Lower leg skin (tissue), 4 donors: ENCODE measurements at regions not wholly inside any gene's neighbourhood (a gene's known extent, or its start where the extent isn't known, plus 50 kb on each side); places are given as distances from the start of the nearest gene placed in this dataset.

Experiments used
- DNase-seq, 2 donors: peaks; one replicate each; pipeline ENCODE4 v3.0.0-alpha.2; 2019; ENCODE audit warnings: low spot score in 2 of 2
- H3K4me3 ChIP-seq: fragments of 200-600 bp; sonication (generic); 2 replicates; pipeline ENCODE4 v1.5.1; 2017; ENCODE audit warnings: mild to moderate bottlenecking, low read depth; ENCODE audit not compliant: poor library complexity, severe bottlenecking
- POLR2A ChIP-seq, 2 donors: fragments of 450-650 bp; IDR thresholded peaks; one replicate each; pipeline ENCODE4 v1.6.1; 2016 to 2017; ENCODE audit warnings: antibody characterized with exemption in 2 of 2, mild to moderate bottlenecking in 1 of 2, moderate library complexity in 1 of 2
- WGBS, 2 donors: methylation state at CpG; one replicate each; pipeline ENCODE4 v1.1.5; 2018; 5-methylcytosine and 5-hydroxymethylcytosine counted together
- intact Hi-C: fragments of 100-400 bp; cut with DNase I; formaldehyde crosslinking; loops from one replicate; pipeline ENCODE4 v1.15.0; 2023; ENCODE audit warnings: low total_unique reads
- TF ChIP-seq, protein P1 (sequence below), 3 donors: fragments of 450-650 bp; IDR thresholded peaks; one replicate each; pipeline ENCODE4 v1.5.1; 2016; ENCODE audit warnings: antibody characterized with exemption in 3 of 3, mild to moderate bottlenecking in 3 of 3, moderate library complexity in 2 of 3

DNA sequence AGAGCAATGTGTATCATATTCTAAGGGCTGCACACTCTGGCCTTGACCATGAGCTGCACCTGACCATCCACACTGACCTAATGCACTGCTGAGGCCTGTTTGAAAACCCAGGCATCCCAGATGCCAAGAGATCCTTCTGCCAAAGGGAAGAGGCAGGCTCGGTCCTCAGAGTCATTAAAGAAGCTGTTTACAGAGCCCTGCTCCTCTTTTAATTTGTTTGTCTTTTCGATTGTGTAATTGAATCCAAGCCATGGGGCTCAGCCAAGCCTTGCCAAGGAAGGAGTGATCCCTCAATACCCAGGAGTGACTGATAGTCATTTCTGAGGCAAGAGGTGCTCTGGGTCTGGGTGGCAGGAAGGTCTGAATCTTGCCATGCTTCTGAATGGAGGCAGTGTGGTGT lies 94.5 kb upstream of the ISX start:
- 17 to 40% methylated on average over 2 of the region's 2 CpGs for WGBS, 2 donors
- intact Hi-C loops = no loop called here
- DNase-seq = no peak
- H3K4me3 ChIP-seq = no peak overlapping the region
- TF ChIP-seq POLR2A (IDR thresholded peaks at IDR 0.05) = no peak
- TF ChIP-seq, protein P1, sequence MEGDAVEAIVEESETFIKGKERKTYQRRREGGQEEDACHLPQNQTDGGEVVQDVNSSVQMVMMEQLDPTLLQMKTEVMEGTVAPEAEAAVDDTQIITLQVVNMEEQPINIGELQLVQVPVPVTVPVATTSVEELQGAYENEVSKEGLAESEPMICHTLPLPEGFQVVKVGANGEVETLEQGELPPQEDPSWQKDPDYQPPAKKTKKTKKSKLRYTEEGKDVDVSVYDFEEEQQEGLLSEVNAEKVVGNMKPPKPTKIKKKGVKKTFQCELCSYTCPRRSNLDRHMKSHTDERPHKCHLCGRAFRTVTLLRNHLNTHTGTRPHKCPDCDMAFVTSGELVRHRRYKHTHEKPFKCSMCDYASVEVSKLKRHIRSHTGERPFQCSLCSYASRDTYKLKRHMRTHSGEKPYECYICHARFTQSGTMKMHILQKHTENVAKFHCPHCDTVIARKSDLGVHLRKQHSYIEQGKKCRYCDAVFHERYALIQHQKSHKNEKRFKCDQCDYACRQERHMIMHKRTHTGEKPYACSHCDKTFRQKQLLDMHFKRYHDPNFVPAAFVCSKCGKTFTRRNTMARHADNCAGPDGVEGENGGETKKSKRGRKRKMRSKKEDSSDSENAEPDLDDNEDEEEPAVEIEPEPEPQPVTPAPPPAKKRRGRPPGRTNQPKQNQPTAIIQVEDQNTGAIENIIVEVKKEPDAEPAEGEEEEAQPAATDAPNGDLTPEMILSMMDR (IDR thresholded peaks at IDR 0.05) = no peak

DNA sequence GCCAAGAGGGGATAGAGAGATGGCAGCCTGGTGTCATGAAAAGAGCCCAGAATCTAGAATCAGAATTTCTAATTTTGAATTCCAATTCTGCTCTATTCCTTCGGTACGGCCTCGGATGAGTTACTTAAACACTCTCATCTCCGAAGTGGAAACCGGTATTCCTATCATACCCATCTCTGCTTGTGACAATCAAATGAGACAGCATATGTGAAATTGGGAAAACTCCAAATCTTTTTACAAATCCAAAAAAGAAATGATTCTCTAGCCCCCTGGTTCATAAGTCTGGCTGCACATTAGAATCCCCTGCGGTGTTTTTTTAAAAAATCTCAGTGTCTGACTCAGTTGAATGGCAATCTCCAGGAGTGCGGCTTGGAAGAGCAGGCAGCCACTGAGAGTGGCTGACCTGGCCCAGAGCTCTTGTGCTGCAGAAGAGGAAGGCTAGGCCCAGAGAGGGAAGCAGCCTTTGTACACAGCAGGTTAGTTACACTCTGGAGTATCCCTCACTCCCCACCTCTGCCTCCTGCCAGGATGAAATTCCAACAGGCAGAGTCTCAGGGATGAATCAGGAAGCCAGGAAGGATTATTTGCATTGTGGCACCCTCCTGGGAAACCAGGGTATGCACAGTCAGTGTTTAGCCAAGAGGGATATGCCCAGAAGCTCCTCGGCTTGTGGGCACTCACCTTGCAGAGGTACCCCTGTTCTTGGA lies 93.6 kb upstream of the ISX start:
- TF ChIP-seq POLR2A (IDR thresholded peaks at IDR 0.05) = no peak
- TF ChIP-seq, protein P1 (IDR thresholded peaks at IDR 0.05) = no peak
- no peak overlapping the region for H3K4me3 ChIP-seq
- WGBS, 2 donors = 82 to 85% methylated on average over 8 of the region's 8 CpGs
- no peak for DNase-seq
- intact Hi-C loops = no loop called here

DNA sequence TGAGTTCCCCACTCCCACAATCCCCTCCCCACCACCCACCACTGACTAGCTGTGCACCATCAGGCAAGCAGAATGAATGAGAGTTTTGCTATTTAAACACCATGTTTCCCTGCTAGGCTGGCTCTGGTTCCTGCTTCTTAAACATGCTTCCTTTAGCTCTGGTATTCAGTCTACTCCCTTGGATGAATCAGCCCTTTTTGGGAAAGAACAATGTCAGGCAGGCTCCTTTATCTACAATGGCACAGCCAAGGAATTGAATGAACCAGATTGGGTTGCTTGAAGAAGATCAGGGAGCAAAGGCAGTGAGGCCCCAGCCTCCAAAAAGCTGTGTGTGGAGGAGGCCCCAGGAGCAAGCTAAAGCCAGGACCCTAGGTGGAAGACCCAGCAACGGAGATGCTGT lies 92.9 kb upstream of the ISX start:
- no peak for TF ChIP-seq POLR2A (IDR thresholded peaks at IDR 0.05)
- TF ChIP-seq, protein P1 (IDR thresholded peaks at IDR 0.05) = no peak
- H3K4me3 ChIP-seq = no peak overlapping the region
- intact Hi-C loops = no loop called here
- no peak for DNase-seq
- 80 to 86% methylated on average over 1 of the region's 1 CpG for WGBS, 2 donors

DNA sequence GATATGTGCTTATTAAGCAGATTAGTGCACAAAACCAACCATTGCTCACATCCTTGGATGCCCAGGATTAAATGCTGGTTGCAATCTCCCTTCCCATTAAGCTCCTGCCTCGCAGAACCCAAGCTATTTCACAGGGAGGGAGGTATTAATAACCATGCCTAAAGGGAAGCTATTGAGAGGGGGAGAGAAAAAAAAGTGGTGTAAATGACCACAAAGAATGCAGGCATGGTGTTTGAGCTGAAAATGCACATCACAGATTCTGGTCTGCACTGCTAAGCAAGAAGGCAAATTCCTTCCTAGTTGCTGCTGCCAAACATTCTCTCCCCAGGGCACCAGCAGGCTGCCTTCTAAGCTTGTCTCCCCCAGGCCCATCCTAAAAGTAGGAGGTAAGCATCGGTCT lies 92.0 kb upstream of the ISX start:
- WGBS, 2 donors = 27 to 31% methylated on average over 2 of the region's 2 CpGs
- DNase-seq = no peak
- intact Hi-C loops = no loop called here
- TF ChIP-seq, protein P1 (IDR thresholded peaks at IDR 0.05) = no peak
- no peak for TF ChIP-seq POLR2A (IDR thresholded peaks at IDR 0.05)
- H3K4me3 ChIP-seq = no peak overlapping the region

DNA sequence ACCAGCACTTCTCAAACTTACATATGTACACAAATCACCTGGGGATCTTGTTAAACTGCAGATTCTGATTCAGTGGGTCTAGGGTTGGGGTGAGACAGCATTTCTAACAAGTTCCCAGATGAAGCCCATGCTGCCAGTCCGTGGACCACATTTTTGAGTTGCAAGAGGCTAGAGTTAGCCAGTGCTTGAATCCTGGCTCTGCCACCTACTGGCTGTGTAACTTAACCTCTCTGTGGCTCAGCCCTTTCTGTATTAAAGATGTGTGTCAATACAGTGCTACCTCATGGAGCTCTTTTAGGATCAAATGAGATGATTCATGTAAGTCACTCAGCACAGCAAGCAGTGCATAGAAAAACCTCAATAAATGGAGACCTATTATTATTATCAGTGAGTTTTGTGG lies 90.2 kb upstream of the ISX start:
- DNase-seq = no peak
- no peak for TF ChIP-seq POLR2A (IDR thresholded peaks at IDR 0.05)
- TF ChIP-seq, protein P1 (IDR thresholded peaks at IDR 0.05) = no peak
- intact Hi-C loops = no loop called here
- H3K4me3 ChIP-seq = no peak overlapping the region
- whole genome bisulfite sequencing, 2 donors = 33 to 46% methylated on average over 1 of the region's 1 CpG

DNA sequence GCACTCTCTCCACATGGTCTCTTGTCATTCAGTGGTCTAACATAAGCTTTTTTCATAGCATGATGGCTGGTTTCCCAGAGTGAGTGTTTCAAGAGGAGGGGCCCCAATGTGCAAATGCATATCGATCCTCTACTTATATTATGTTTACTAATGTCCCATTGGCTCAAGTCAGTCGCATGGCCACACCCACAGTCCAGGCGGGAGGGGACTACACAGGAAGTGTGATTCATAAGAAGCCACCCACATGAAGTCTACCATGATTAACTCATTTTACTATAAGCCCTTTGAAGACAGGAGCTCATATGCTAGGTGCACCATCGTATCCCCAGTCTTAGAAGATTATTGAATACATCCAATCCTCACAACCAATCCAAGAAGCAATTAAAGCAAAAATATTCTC lies 89.5 kb upstream of the ISX start:
- TF ChIP-seq, protein P1 (IDR thresholded peaks at IDR 0.05) = no peak
- no peak for TF ChIP-seq POLR2A (IDR thresholded peaks at IDR 0.05)
- no peak overlapping the region for H3K4me3 ChIP-seq
- intact Hi-C loops = no loop called here
- WGBS, 2 donors = 80 to 84% methylated on average over 4 of the region's 4 CpGs
- DNase-seq = no peak
